NCI-H69 (cell line): ENCODE measurements at regions not wholly inside any gene's neighbourhood (a gene's known extent, or its start where the extent isn't known, plus 50 kb on each side); places are given as distances from the start of the nearest gene placed in this dataset.
"Not testable (repeated sequence)": the region's sequence is repeated elsewhere in the genome, so short reads cannot be mapped to it uniquely, and the experiment has no call there.

Source experiments
- DNase-seq: peaks from one replicate; lab custom pipeline; 2025; lab: John Stamatoyannopoulos, UW

DNA sequence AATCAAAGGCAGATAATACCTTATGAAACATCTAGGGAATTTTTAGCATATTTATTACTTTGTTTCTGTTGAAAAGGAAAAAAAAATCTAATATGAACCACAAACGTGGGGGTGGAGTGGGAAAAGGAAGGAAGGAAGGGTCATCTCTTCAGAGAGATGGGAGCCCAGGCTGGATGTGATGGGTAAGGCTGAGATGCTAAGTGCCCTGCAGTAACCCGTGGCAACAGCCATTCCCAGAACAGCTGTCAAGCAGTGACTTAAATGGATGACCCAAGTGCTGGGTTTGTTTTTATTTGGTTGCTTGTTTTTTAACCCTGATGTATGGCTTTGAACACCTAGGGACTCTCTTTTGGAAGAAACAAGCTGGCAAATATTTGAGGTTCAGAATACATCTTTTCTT is 50.7 kb upstream of the KLF7 start:
- DNase-seq, result peak; percentile 83

- no peak for DNase-seq
Measured at GRCh38 chr2:207217442-207217841, 51.7 kb upstream of the KLF7 start.

DNA sequence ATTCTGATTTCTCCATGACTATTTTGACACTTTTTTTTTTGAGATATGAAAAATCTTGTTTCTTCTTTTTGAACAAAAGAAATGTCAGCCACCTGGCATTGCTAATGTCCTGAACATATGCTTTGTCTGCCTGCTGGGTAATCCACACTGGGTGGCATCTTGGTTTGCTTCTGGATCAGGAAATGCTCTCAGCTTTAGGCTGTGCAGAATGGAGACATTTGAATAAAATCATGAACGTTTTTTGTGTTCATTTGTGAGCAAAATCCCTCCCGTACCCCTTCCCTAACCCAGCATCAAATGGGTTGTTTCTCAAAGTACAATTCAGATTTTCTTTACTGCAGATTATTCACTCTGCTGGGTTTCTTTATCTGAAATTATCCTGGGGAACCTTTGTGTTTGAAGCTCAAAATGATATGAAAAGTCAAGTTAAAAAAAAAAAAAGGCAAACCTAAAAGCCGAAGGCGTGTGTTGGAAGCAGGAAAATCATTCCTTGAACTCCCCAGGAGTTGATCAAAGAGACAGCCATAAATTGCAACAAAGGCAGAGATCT is 53.4 kb upstream of the KLF7 start:
- peak; percentile 66 for DNase-seq

DNA sequence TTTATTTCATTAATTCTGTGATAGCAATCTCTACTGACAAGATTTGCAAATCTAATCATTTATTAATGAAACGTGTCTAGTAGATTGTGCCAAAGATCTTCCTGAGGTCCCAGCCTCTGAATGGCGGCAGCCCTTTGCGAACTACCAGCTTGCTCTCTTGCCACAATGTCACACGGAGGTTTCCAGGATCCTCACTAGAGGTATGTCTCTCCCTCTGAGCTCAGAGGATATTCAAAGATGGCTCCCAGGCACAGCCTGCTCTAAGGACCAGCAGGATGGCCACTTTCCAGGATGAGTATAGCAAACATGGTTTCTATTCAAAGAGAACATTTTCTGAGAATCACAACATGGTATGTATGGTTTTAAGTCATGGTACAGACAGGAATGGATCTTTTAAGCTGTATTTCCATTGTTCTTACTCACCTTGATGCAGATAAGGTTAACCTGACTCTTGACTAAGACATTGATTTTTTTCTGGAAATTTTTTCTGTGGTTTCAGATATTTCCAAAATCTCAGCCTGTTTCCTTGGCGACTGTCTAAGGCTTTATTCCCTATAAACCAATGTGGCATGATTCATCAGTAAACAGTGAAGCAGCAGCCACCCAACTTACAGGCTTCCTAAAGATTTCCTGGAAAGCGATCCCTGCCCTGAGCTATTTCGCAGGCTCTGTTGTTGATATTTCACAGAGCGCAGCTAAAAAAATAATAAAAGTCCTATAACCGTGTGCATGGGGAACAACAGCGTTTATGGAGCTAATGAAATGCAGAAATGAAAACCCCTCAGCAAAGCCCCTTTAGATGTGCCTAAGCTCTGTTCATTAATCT is 54.1 kb upstream of the KLF7 start:
- peak; percentile 67 for DNase-seq

DNA sequence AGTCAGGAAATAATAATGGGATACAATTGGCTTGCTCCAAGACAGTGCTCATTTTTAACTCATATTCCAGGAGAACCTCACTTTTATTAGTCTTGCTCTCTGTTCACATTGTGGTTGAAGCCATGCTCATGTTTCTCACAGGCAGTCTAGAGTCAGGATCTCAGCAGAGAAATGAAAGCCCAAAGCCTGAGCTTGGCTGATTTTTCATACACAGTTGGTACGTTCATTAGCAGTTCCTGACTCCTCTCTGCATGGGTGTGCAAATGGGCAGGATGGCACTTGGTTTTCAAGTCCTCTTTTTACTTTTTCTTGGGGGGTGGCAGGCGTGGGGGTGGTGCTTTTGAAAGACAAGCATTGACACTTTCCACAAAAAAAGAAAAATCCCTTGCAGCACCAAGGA is 56.0 kb upstream of the KLF7 start:
- no peak for DNase-seq

DNA sequence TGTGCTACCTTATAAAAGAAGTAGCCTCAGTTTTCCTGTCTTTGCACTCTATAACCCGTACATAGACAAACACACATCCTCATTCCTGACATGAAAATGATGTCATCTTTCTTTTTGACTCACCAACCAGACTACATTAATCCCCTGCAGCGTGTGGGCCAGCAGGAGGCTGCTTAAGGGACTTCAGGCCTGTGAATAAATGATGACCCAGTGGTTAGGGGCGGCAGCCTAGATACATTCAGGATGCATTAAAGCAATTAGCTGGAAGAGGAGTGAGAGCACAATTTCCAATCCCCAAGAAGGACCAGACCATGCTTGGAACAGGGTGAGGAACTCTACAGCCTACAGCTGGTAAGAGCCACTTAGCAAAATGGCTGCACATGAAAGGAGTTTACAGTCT is 57.3 kb upstream of the KLF7 start:
- peak; percentile 96 for DNase-seq

GRCh38 chr2:207224381-207224780 is 58.6 kb upstream of the KLF7 start:
- no peak for DNase-seq

GRCh38 chr2:207224791-207225482 is 59.2 kb upstream of the KLF7 start:
- no peak for DNase-seq

GRCh38 chr2:207225773-207226172 is 60.0 kb upstream of the KLF7 start:
- no peak for DNase-seq

DNA sequence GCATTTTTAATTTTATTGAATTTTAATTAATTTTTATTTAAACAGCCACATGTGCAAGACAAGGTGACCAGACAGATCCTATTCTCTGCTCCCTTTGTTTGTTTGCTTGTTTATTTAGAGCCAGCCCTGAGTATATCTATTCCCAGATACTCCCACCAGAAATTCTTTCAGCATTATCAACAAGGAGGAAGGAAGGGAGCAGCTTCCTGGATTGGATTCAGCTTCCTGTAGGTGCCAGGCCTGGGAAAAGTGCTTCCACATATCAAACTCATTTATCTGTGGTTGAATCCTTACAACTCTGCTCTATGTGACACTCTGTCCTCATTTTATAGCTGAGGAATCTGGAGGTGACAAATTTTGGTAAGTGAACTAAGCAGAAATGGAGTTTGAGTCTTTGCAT is 60.5 kb upstream of the KLF7 start:
- peak; percentile 25 for DNase-seq

DNA sequence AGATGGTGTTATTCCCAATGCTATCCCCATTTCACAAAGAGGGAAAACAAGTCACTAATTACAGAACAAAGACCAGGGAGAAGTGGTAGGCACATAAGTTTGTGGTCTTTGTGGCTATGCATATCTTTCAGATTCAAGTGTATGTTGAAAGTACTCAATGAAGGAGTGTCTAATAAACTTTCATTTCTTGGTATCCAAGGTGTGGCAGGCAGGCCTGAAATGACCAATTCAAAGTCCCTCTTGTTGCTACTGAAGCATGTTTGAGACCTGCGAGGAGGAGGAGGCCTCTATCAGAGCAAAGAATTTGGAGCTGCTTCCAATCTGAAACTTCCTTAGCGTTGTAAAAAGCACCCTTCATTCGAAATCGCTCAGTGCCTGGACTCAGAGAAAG is 60.9 kb upstream of the KLF7 start:
- no peak for DNase-seq

DNA sequence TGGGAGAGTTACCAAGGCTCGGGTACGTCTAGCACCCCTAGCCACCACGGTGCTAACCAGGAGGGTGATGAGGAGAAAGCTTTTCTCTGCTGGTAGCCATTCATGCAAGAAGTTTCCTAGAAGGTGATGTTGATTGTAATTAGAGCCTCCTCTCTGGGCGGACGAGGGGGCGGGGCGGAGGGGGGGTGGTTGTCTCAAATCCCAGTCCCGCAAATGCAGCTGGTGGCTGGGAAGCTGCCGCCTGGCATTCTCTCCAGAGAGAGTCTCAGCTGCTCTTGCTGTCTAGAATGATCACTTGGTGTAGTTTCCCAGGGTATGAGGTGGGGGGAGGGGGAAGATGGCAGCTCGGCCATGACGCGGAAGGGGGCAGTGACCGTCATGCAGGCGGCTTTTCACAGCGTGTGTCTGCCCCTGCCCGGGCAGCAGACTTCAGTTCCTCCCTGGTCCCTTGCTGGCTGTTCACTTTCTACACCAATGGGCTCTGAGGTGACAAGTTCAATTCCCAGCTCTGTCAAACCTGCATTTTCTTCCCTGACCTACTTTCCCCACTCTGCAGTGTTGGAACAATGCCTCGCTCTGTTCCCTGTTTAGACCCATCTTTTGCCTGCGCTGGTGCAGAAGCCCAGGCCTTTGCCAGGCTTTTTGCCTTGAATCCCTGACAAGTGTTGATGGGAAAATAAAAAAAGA is 61.5 kb upstream of the KLF7 start:
- peak; percentile 94 for DNase-seq

- DNase-seq, result peak; percentile 34
Measured at GRCh38 chr2:207227749-207228145, 62.0 kb upstream of the KLF7 start.

DNA sequence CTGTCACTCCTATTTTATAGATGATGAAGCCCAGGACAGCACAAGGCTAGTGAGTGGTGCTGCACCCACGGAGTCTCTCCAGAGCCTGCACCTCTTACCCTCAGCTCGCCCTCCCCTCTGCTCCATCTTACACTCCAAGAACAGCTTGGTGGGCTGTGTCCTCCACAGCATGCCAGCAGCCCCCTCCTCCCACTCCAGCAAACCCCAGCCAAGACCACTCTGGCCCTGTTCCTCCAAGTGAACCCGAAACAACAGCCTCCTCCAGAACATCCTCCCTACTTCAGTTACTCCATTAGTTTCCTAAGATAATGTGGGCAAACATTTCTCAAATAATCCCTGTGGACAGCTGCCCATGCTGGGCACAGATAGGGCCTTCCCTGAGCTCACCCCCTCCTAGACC is 62.7 kb upstream of the KLF7 start:
- DNase-seq, result no peak

DNA sequence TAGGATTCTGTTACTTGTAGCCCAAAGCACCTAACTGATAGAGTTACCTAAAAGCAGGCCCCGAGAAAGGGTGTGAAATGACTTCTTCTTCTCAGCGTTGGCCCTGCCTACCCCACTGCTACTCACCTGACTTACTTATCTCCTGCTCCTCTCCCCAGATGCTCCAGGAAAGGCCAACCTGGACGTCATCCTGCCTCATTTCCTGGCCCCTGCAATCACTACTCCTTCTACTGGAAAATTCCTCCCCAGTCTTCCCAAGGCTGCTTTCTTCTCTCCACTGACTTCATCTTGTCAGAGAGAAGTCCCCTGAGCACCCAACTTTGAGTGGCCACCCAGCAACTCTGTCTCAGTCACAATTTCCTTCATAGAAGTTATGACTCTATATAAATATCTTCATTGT is 63.4 kb upstream of the KLF7 start:
- no peak for DNase-seq

GRCh38 chr2:207230261-207231105 is 64.7 kb upstream of the KLF7 start:
- DNase-seq, result peak; percentile 48

- no peak for DNase-seq
Measured at GRCh38 chr2:207231106-207231865, 65.5 kb upstream of the KLF7 start.

GRCh38 chr2:207231967-207232366 is 66.2 kb upstream of the KLF7 start:
- DNase-seq, result no peak

DNA sequence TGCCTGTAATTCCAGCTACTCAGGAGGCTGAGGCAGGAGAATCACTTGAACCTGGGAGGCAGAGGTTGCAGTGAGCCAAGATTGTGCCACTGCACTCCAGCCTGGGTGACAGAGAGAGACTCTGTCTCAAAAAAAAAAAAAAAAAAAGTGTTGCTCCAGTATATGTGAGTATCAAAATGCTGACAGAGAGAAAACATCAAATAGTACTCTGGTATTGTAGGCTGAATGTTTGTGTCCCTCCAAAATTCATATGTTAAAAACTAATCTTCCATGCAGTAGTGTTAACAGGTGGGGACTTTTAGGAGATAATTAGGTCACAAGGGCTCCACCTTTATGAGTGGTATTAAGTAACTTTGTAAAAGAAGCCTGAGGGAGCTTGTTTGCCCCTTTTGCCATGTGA is 67.4 kb upstream of the KLF7 start:
- not testable (repeated sequence) for DNase-seq

GRCh38 chr2:207233731-207234130 is 68.0 kb upstream of the KLF7 start:
- DNase-seq, result no peak

DNA sequence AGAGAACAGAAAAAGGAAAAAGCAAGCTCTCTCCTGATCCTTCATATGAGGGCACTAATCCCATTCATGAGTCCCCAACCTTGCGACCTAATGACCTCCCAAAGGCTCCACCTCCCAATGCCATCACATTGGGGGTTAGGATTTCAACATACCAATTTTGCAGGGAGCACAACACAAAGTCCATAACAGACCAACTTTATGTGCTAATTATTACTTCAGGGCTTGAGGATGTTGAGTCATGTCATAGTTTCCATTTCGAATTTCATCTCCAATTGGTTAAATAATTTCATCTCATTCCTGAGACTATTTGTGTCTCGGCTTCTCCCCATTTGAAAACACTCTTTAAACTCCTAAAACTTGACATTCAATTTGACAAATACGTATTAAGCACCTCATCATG is 69.9 kb upstream of the KLF7 start:
- no peak for DNase-seq
